IMR-90 (cell line): ENCODE measurements at regions not wholly inside any gene's neighbourhood (a gene's known extent, or its start where the extent isn't known, plus 50 kb on each side); places are given as distances from the start of the nearest gene placed in this dataset.

Experiments used
- ATAC-seq: fragments of 200-7000 bp; cut with Tn5 transposase; 2 replicates; pipeline ENCODE4 v1.9.1; 2020; ENCODE audit warnings: low read depth, mild to moderate bottlenecking, moderate library complexity
- BruUV-seq: library from RNA; stranded (reverse); fragments of 400-500 nt; replicated peaks from 2 replicates; lab custom pipeline; 2021; lab: Mats Ljungman, UMichigan
- CTCF ChIA-PET: fragments of 300-600 bp; formaldehyde crosslinking; extraction: SDS; loops from one replicate; lab custom pipeline; 2021; ENCODE audit warnings: antibody characterized with exemption; lab: Yijun Ruan, JAX
- POLR2A ChIA-PET: fragments of 300-600 bp; sonication (Branson Sonifier 250); formaldehyde crosslinking; loops from one replicate; lab custom pipeline; 2022; ENCODE audit warnings: antibody characterized with exemption; ENCODE audit not compliant: unreplicated experiment; lab: Charles Lee
- DNase-seq: peaks from one replicate; pipeline ENCODE4 v3.0.0; 2013
- H2AFZ ChIP-seq: replicated peaks from 2 replicates; pipeline ENCODE3; 2013; ENCODE audit warnings: low read length, mild to moderate bottlenecking; ENCODE audit not compliant: poor library complexity
- H2AK5ac ChIP-seq: 2 replicates; pipeline ENCODE4 v1.6.1; 2013; ENCODE audit warnings: low read depth, low read length, inconsistent platforms
- H2AK9ac ChIP-seq: replicated peaks from 2 replicates; pipeline ENCODE3; 2013; ENCODE audit warnings: mild to moderate bottlenecking, low read depth, low read length, moderate library complexity; ENCODE audit not compliant: poor library complexity
- H2BK120ac ChIP-seq: 2 replicates; pipeline ENCODE4 v1.6.1; 2013; ENCODE audit warnings: low read depth, low read length, inconsistent platforms
- H2BK15ac ChIP-seq: 3 replicates; pipeline ENCODE4 v1.6.1; 2013; ENCODE audit warnings: low read depth, low read length, inconsistent platforms
- H2BK20ac ChIP-seq: 2 replicates; pipeline ENCODE4 v1.6.1; 2013; ENCODE audit warnings: low read depth, mild to moderate bottlenecking, inconsistent platforms, low read length, moderate library complexity
- H2BK5ac ChIP-seq: 2 replicates; pipeline ENCODE4 v1.6.1; 2013; ENCODE audit warnings: mild to moderate bottlenecking, low read depth, low read length, inconsistent platforms; ENCODE audit not compliant: poor library complexity, severe bottlenecking
- H3K14ac ChIP-seq: replicated peaks from 2 replicates; pipeline ENCODE4 v1.6.1; 2013; ENCODE audit warnings: low read depth, low read length, inconsistent platforms
- H3K18ac ChIP-seq: 2 replicates; pipeline ENCODE4 v1.6.1; 2013; ENCODE audit warnings: low read depth, low read length, control low read depth
- H3K23ac ChIP-seq: 2 replicates; pipeline ENCODE4 v1.6.1; 2013; ENCODE audit warnings: low read depth, low read length, inconsistent platforms
- H3K27ac ChIP-seq: 2 replicates; pipeline ENCODE4 v1.5.1; 2013; ENCODE audit warnings: mild to moderate bottlenecking, control low read depth, low read length; ENCODE audit not compliant: insufficient read depth
- H3K27me3 ChIP-seq: 2 replicates; pipeline ENCODE4 v1.6.1; 2013; ENCODE audit warnings: low read length; ENCODE audit not compliant: control insufficient read depth, insufficient read depth
- H3K36me3 ChIP-seq: 2 replicates; pipeline ENCODE4 v1.6.1; 2013; ENCODE audit warnings: low read length, mixed read lengths; ENCODE audit not compliant: control insufficient read depth, insufficient read depth
- H3K4ac ChIP-seq: 2 replicates; pipeline ENCODE4 v1.6.1; 2013; ENCODE audit warnings: low read depth, low read length, inconsistent platforms
- H3K4me1 ChIP-seq: 2 replicates; pipeline ENCODE4 v1.6.1; 2013; ENCODE audit warnings: low read length, mixed read lengths; ENCODE audit not compliant: control insufficient read depth, insufficient read depth
- H3K4me2 ChIP-seq: 2 replicates; pipeline ENCODE4 v1.6.1; 2013; ENCODE audit warnings: low read depth, mild to moderate bottlenecking, control low read depth, low read length, moderate library complexity
- H3K4me3 ChIP-seq: 2 replicates; pipeline ENCODE4 v1.5.1; 2013; ENCODE audit warnings: low read depth, mild to moderate bottlenecking, control low read depth, low read length, moderate library complexity; ENCODE audit not compliant: insufficient read depth
- H3K56ac ChIP-seq: 2 replicates; pipeline ENCODE4 v1.6.1; 2013; ENCODE audit warnings: low read length, inconsistent platforms; ENCODE audit not compliant: insufficient read depth; ENCODE audit errors: extremely low read depth
- H3K79me1 ChIP-seq, 2 experiments: 2 replicates each; pipeline ENCODE4 v1.6.1; 2013; ENCODE audit warnings: low read length in 2 of 2, inconsistent platforms in 1 of 2, low read depth in 1 of 2
- H3K9ac ChIP-seq: 2 replicates; pipeline ENCODE4 v1.6.1; 2013; ENCODE audit warnings: low read depth, low read length, control low read depth
- H3K9me1 ChIP-seq: 2 replicates; pipeline ENCODE4 v1.6.1; 2013; ENCODE audit warnings: low read length, inconsistent platforms; ENCODE audit not compliant: insufficient read depth
- H3K9me3 ChIP-seq: 2 replicates; pipeline ENCODE4 v1.6.1; 2013; ENCODE audit warnings: low read length; ENCODE audit not compliant: control insufficient read depth, insufficient read depth
- H4K20me1 ChIP-seq: 2 replicates; pipeline ENCODE4 v1.6.1; 2013; ENCODE audit warnings: low read length, inconsistent platforms; ENCODE audit not compliant: insufficient read depth
- H4K5ac ChIP-seq: 2 replicates; pipeline ENCODE4 v1.6.1; 2013; ENCODE audit warnings: mild to moderate bottlenecking, low read depth, low read length, control low read depth
- H4K8ac ChIP-seq, 2 experiments: 2 replicates each; pipeline ENCODE4 v1.6.1; 2013; ENCODE audit warnings: low read depth in 2 of 2, low read length in 2 of 2, control low read depth in 1 of 2, inconsistent platforms in 1 of 2
- H4K91ac ChIP-seq: 2 replicates; pipeline ENCODE4 v1.6.1; 2013; ENCODE audit warnings: low read depth, low read length, inconsistent platforms; ENCODE audit not compliant: insufficient read depth
- BHLHE40 ChIP-seq: fragments of 150-350 bp; IDR thresholded peaks from 2 replicates; pipeline ENCODE4 v1.6.1; 2016; ENCODE audit warnings: mild to moderate bottlenecking, low read depth, low read length
- WGBS, 2 experiments: methylation state at CpG; one replicate each; pipeline versions ENCODE4 v1.1.5 to v1.1.7; 2013; ENCODE audit warnings: missing lambda C conversion rate in 2 of 2; ENCODE audit not compliant: insufficient read length in 1 of 2; ENCODE audit errors: extremely low coverage in 2 of 2; 5-methylcytosine and 5-hydroxymethylcytosine counted together
- dilution Hi-C: fragments of 300-500 bp; cut with HindIII; formaldehyde crosslinking; loops from one replicate; pipeline ENCODE4 v1.14.3; 2018; ENCODE audit warnings: low sequenced_read_pairs; ENCODE audit not compliant: unreplicated experiment
- in situ Hi-C: fragments of 300-500 bp; cut with MboI; formaldehyde crosslinking; loops from 3 replicates; pipeline ENCODE4 v1.14.3; 2019; ENCODE audit warnings: low sequenced_read_pairs, inconsistent platforms, mixed read lengths
- intact Hi-C: fragments of 100-400 bp; cut with micrococcal nuclease; formaldehyde crosslinking; loops from 2 replicates; pipeline ENCODE4 v1.10.0; 2022
- TF ChIP-seq, protein P1 (sequence below): conservative IDR thresholded peaks from 2 replicates; pipeline ENCODE4 v1.5.1; 2012; ENCODE audit warnings: mild to moderate bottlenecking, low read depth, low read length, improper control_type of control experiment

DNA sequence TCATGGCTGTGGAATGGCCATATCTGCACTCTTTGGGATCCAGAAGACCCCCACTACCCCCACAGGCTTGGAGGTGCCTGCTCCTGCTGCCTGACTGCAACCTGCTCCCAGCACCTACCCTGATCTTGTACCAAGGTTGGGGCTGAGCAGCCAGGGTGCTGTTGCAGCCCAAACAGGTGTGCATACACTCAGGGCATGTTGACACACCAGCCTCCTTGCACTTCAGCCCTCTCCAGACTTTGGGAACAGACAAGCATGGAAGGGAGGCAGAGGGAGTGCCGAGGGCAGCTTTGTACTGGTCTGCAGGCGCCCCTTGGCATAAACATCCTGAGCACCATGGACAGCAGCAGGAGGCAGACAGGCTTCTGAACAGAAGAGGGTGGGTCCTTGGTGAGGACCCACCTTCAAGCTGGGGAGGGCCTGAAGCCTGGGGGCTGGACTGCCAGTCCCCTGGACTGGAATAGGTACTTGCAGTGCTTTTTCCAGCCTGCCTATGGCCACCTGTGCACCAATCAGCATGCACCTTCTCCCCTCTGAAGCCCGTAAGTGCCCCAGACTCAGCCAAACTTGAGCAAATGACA, 1675.8 kb downstream of the HACE1 start:
- Histone ChIP-seq H4K91ac (no peak overlapping the region), H3K56ac (no peak overlapping the region), H2AK5ac (no peak overlapping the region), H3K9ac (no peak overlapping the region), H3K14ac (no peak overlapping the region), H4K5ac (no peak overlapping the region), H3K23ac (no peak overlapping the region), H2AFZ (no peak overlapping the region), H3K18ac (no peak overlapping the region), H3K4me2 (no peak overlapping the region), H3K4me3 (no peak overlapping the region), H3K4me1 (no peaks in the 10 kb centered on the region), H3K79me1 (no peaks in the 10 kb centered on the region), H2BK15ac (no peak overlapping the region), H2AK9ac (no peak overlapping the region), H2BK5ac (no peak overlapping the region), H4K20me1 (no peaks in the 10 kb centered on the region), H2BK20ac (no peak overlapping the region), H2BK120ac (no peak overlapping the region), H3K27me3 (no peaks in the 10 kb centered on the region), H3K36me3 (no peaks in the 10 kb centered on the region), H3K9me1 (no peaks in the 10 kb centered on the region), H3K4ac (no peak overlapping the region), H4K8ac (no peak overlapping the region), H3K27ac (no peak overlapping the region), H3K9me3 (peaks cover 14% of the 10 kb centered on the region)
- no peak for DNase-seq
- ATAC-seq, result no peak
- 40% methylated on average over 1 of the region's 3 CpGs; no CpG with 5 or more reads in 1 of the 2 experiments for WGBS, 2 experiments
- no TSS peak for BruUV-seq
- CTCF ChIA-PET, result no interaction called here
- in situ Hi-C loops (no loop called here), intact Hi-C loops (no loop called here), dilution Hi-C loops (no loop called here)
- POLR2A ChIA-PET, result no interaction called here
- TF ChIP-seq, protein P1, sequence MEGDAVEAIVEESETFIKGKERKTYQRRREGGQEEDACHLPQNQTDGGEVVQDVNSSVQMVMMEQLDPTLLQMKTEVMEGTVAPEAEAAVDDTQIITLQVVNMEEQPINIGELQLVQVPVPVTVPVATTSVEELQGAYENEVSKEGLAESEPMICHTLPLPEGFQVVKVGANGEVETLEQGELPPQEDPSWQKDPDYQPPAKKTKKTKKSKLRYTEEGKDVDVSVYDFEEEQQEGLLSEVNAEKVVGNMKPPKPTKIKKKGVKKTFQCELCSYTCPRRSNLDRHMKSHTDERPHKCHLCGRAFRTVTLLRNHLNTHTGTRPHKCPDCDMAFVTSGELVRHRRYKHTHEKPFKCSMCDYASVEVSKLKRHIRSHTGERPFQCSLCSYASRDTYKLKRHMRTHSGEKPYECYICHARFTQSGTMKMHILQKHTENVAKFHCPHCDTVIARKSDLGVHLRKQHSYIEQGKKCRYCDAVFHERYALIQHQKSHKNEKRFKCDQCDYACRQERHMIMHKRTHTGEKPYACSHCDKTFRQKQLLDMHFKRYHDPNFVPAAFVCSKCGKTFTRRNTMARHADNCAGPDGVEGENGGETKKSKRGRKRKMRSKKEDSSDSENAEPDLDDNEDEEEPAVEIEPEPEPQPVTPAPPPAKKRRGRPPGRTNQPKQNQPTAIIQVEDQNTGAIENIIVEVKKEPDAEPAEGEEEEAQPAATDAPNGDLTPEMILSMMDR, result no peak
- TF ChIP-seq BHLHE40, result no peak
